ENCODE measurements at regions not wholly inside any gene's neighbourhood (a gene's known extent, or its start where the extent isn't known, plus 50 kb on each side); places are given as distances from the start of the nearest gene placed in this dataset.

GRCh38 chr2:76672798-76673197, 849.4 kb downstream of the LRRTM4 start:
- Histone ChIP-seq H4K8ac (ENCODE audit: low read depth, low read length) (no peak overlapping the region), H3K36me3 (replicated peaks in 1 of 2; ENCODE audit: control insufficient read depth in 2 of 2, insufficient read depth in 2 of 2, low read length in 2 of 2) (no peaks in the 10 kb centered on the region), H3K79me1 (ENCODE audit: low read depth, low read length) (no peaks in the 10 kb centered on the region), H3K18ac (ENCODE audit: low read length) (no peak overlapping the region), H3K14ac (ENCODE audit: low read length) (no peak overlapping the region), H2BK120ac (ENCODE audit: low read depth, low read length) (no peak overlapping the region), H2BK5ac (ENCODE audit: low read length) (no peak overlapping the region), H2BK12ac (ENCODE audit: low read length) (no peak overlapping the region), H3K4me1 (ENCODE audit: control insufficient read depth in 2 of 2, insufficient read depth in 1 of 2, low read depth in 1 of 2, low read length in 2 of 2) (no peaks in the 10 kb centered on the region), H3K23ac (ENCODE audit: low read depth, low read length, poor library complexity) (no peak overlapping the region), H2AK5ac (ENCODE audit: low read depth, low read length) (no peak overlapping the region), H3K4me2 (ENCODE audit: insufficient read depth, low read length, poor library complexity, severe bottlenecking) (no peak overlapping the region), H3K9me3 (replicated peaks in 1 of 2; ENCODE audit: control insufficient read depth in 2 of 2, insufficient read depth in 1 of 2, low read depth in 1 of 2, low read length in 2 of 2) (no peaks in the 10 kb centered on the region), H3K4me3 (ENCODE audit: low read length in 2 of 2) (no peak overlapping the region), H3K27ac (replicated peaks; ENCODE audit: low read length) (no peak overlapping the region), H4K91ac (ENCODE audit: low read depth, low read length, poor library complexity) (no peak overlapping the region), H2AFZ (ENCODE audit: low read length) (no peak overlapping the region), H3K27me3 (ENCODE audit: control insufficient read depth in 3 of 3, insufficient read depth in 3 of 3, low read depth in 1 of 3, low read length in 3 of 3) (no peaks in the 10 kb centered on the region), H3K9ac (ENCODE audit: low read depth, low read length, poor library complexity) (no peak overlapping the region), H2BK15ac (ENCODE audit: low read length) (no peak overlapping the region), H3K4ac (ENCODE audit: low read length) (no peak overlapping the region)
- no peak for DNase-seq (ENCODE audit: low spot score)
- no CpG with 5 or more reads among the region's 2 CpGs for WGBS, 2 donors (ENCODE audit: extremely low coverage in 2 of 2, insufficient read length in 2 of 2, insufficient replicate concordance in 1 of 2)

GRCh38 chr2:76669966-76670465, 852.2 kb downstream of the LRRTM4 start:
- no peak overlapping the region for H3K23ac ChIP-seq (ENCODE audit: low read depth, low read length, poor library complexity)
- no peak overlapping the region for H3K4me2 ChIP-seq (ENCODE audit: insufficient read depth, low read length, poor library complexity, severe bottlenecking)
- no peak overlapping the region for H2BK120ac ChIP-seq (ENCODE audit: low read depth, low read length)
- H4K8ac ChIP-seq (ENCODE audit: low read depth, low read length): no peak overlapping the region
- H3K9me3 ChIP-seq (replicated peaks in 1 of 2; ENCODE audit: control insufficient read depth in 2 of 2, insufficient read depth in 1 of 2, low read depth in 1 of 2, low read length in 2 of 2): no peaks in the 10 kb centered on the region
- no peak overlapping the region for H2BK12ac ChIP-seq (ENCODE audit: low read length)
- H3K4ac ChIP-seq (ENCODE audit: low read length): no peak overlapping the region
- no peaks in the 10 kb centered on the region for H3K79me1 ChIP-seq (ENCODE audit: low read depth, low read length)
- H3K36me3 ChIP-seq (replicated peaks in 1 of 2; ENCODE audit: control insufficient read depth in 2 of 2, insufficient read depth in 2 of 2, low read length in 2 of 2): no peaks in the 10 kb centered on the region
- H3K27me3 ChIP-seq (ENCODE audit: control insufficient read depth in 3 of 3, insufficient read depth in 3 of 3, low read depth in 1 of 3, low read length in 3 of 3): no peaks in the 10 kb centered on the region
- no peaks in the 10 kb centered on the region for H3K4me1 ChIP-seq (ENCODE audit: control insufficient read depth in 2 of 2, insufficient read depth in 1 of 2, low read depth in 1 of 2, low read length in 2 of 2)
- WGBS, 2 donors (ENCODE audit: extremely low coverage in 2 of 2, insufficient read length in 2 of 2, insufficient replicate concordance in 1 of 2): no CpG with 5 or more reads among the region's 3 CpGs
- H4K91ac ChIP-seq (ENCODE audit: low read depth, low read length, poor library complexity): no peak overlapping the region
- H2AK5ac ChIP-seq (ENCODE audit: low read depth, low read length): no peak overlapping the region
- no peak overlapping the region for H3K4me3 ChIP-seq (ENCODE audit: low read length in 2 of 2)
- no peak overlapping the region for H3K9ac ChIP-seq (ENCODE audit: low read depth, low read length, poor library complexity)
- H2BK5ac ChIP-seq (ENCODE audit: low read length): no peak overlapping the region
- H3K14ac ChIP-seq (ENCODE audit: low read length): no peak overlapping the region
- H2AFZ ChIP-seq (ENCODE audit: low read length): no peak overlapping the region
- H3K18ac ChIP-seq (ENCODE audit: low read length): no peak overlapping the region
- H2BK15ac ChIP-seq (ENCODE audit: low read length): no peak overlapping the region
- no peak for DNase-seq (ENCODE audit: low spot score)
- no peak overlapping the region for H3K27ac ChIP-seq (replicated peaks; ENCODE audit: low read length)

DNA sequence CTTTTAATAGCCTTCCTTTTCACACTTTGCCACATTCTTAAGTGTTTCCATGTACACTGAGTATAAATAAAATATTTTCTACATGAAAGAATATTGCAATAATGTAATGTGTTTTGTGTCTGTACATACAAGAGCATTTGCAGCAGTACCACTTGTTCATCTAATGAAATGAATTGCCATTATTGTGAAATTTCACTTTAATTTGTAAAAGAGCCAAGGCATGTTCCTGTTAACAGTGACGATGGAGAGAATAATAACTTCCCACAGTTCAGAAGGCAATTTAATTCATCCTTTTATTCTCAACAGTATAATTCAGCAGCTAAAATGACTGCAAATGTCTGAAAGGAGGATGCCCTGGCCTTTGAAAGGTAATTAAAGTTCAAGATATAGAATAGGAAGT, 853.9 kb downstream of the LRRTM4 start:
- H3K9me3 ChIP-seq (replicated peaks in 1 of 2; ENCODE audit: control insufficient read depth in 2 of 2, insufficient read depth in 1 of 2, low read depth in 1 of 2, low read length in 2 of 2): no peaks in the 10 kb centered on the region
- no peak overlapping the region for H2BK120ac ChIP-seq (ENCODE audit: low read depth, low read length)
- H3K27ac ChIP-seq (replicated peaks; ENCODE audit: low read length): no peak overlapping the region
- H3K18ac ChIP-seq (ENCODE audit: low read length): no peak overlapping the region
- H2AK5ac ChIP-seq (ENCODE audit: low read depth, low read length): no peak overlapping the region
- H3K79me1 ChIP-seq (ENCODE audit: low read depth, low read length): no peaks in the 10 kb centered on the region
- H3K4me3 ChIP-seq (ENCODE audit: low read length in 2 of 2): no peak overlapping the region
- no peak overlapping the region for H3K9ac ChIP-seq (ENCODE audit: low read depth, low read length, poor library complexity)
- H2BK12ac ChIP-seq (ENCODE audit: low read length): no peak overlapping the region
- H2BK5ac ChIP-seq (ENCODE audit: low read length): no peak overlapping the region
- H3K4ac ChIP-seq (ENCODE audit: low read length): no peak overlapping the region
- no peaks in the 10 kb centered on the region for H3K4me1 ChIP-seq (ENCODE audit: control insufficient read depth in 2 of 2, insufficient read depth in 1 of 2, low read depth in 1 of 2, low read length in 2 of 2)
- DNase-seq (ENCODE audit: low spot score): no peak
- WGBS, 2 donors (ENCODE audit: extremely low coverage in 2 of 2, insufficient read length in 2 of 2, insufficient replicate concordance in 1 of 2): no CpG with 5 or more reads among the region's 1 CpG
- no peaks in the 10 kb centered on the region for H3K27me3 ChIP-seq (ENCODE audit: control insufficient read depth in 3 of 3, insufficient read depth in 3 of 3, low read depth in 1 of 3, low read length in 3 of 3)
- no peak overlapping the region for H3K23ac ChIP-seq (ENCODE audit: low read depth, low read length, poor library complexity)
- H4K8ac ChIP-seq (ENCODE audit: low read depth, low read length): no peak overlapping the region
- no peak overlapping the region for H2BK15ac ChIP-seq (ENCODE audit: low read length)
- no peaks in the 10 kb centered on the region for H3K36me3 ChIP-seq (replicated peaks in 1 of 2; ENCODE audit: control insufficient read depth in 2 of 2, insufficient read depth in 2 of 2, low read length in 2 of 2)
- H2AFZ ChIP-seq (ENCODE audit: low read length): no peak overlapping the region
- H3K4me2 ChIP-seq (ENCODE audit: insufficient read depth, low read length, poor library complexity, severe bottlenecking): no peak overlapping the region
- no peak overlapping the region for H4K91ac ChIP-seq (ENCODE audit: low read depth, low read length, poor library complexity)
- no peak overlapping the region for H3K14ac ChIP-seq (ENCODE audit: low read length)

- Histone ChIP-seq H3K18ac (ENCODE audit: low read length) (no peak overlapping the region), H4K91ac (ENCODE audit: low read depth, low read length, poor library complexity) (no peak overlapping the region), H2BK120ac (ENCODE audit: low read depth, low read length) (no peak overlapping the region), H3K4me2 (ENCODE audit: insufficient read depth, low read length, poor library complexity, severe bottlenecking) (no peak overlapping the region), H3K79me1 (ENCODE audit: low read depth, low read length) (no peaks in the 10 kb centered on the region), H2AK5ac (ENCODE audit: low read depth, low read length) (no peak overlapping the region), H2AFZ (ENCODE audit: low read length) (no peak overlapping the region), H2BK15ac (ENCODE audit: low read length) (no peak overlapping the region), H3K36me3 (replicated peaks in 1 of 2; ENCODE audit: control insufficient read depth in 2 of 2, insufficient read depth in 2 of 2, low read length in 2 of 2) (no peaks in the 10 kb centered on the region), H2BK12ac (ENCODE audit: low read length) (no peak overlapping the region), H4K8ac (ENCODE audit: low read depth, low read length) (no peak overlapping the region), H3K4ac (ENCODE audit: low read length) (no peak overlapping the region), H3K4me3 (ENCODE audit: low read length in 2 of 2) (no peak overlapping the region), H3K4me1 (ENCODE audit: control insufficient read depth in 2 of 2, insufficient read depth in 1 of 2, low read depth in 1 of 2, low read length in 2 of 2) (no peaks in the 10 kb centered on the region), H3K23ac (ENCODE audit: low read depth, low read length, poor library complexity) (no peak overlapping the region), H3K9ac (ENCODE audit: low read depth, low read length, poor library complexity) (no peak overlapping the region), H3K27ac (replicated peaks; ENCODE audit: low read length) (no peak overlapping the region), H3K9me3 (replicated peaks in 1 of 2; ENCODE audit: control insufficient read depth in 2 of 2, insufficient read depth in 1 of 2, low read depth in 1 of 2, low read length in 2 of 2) (no peaks in the 10 kb centered on the region), H2BK5ac (ENCODE audit: low read length) (no peak overlapping the region), H3K14ac (ENCODE audit: low read length) (no peak overlapping the region), H3K27me3 (ENCODE audit: control insufficient read depth in 3 of 3, insufficient read depth in 3 of 3, low read depth in 1 of 3, low read length in 3 of 3) (no peaks in the 10 kb centered on the region)
- no peak for DNase-seq (ENCODE audit: low spot score)
- no CpG with 5 or more reads among the region's 8 CpGs for WGBS, 2 donors (ENCODE audit: extremely low coverage in 2 of 2, insufficient read length in 2 of 2, insufficient replicate concordance in 1 of 2)
Observed at GRCh38 chr2:76667821-76668271, 854.3 kb downstream of the LRRTM4 start.

Data from neuronal stem cell (in vitro differentiated cells).